ENCODE measurements at regions not wholly inside any gene's neighbourhood (a gene's known extent, or its start where the extent isn't known, plus 50 kb on each side); places are given as distances from the start of the nearest gene placed in this dataset.
"Not testable (repeated sequence)": the region's sequence is repeated elsewhere in the genome, so short reads cannot be mapped to it uniquely, and the experiment has no call there.

GRCh38 chr10:8637640-8638039 is 583.2 kb downstream of the GATA3 start:
- no peak for DNase-seq

GRCh38 chr10:8638088-8638672 is 583.7 kb downstream of the GATA3 start:
- no peak for DNase-seq

GRCh38 chr10:8639486-8640185 is 585.1 kb downstream of the GATA3 start:
- no peak for DNase-seq

- DNase-seq: no peak
Measured at GRCh38 chr10:8640301-8640700, 585.8 kb downstream of the GATA3 start.

GRCh38 chr10:8640878-8641277 is 586.4 kb downstream of the GATA3 start:
- no peak for DNase-seq

GRCh38 chr10:8656261-8656660 is 601.8 kb downstream of the GATA3 start:
- no peak for DNase-seq

GRCh38 chr10:8659982-8660381 is 605.5 kb downstream of the GATA3 start:
- no peak for DNase-seq

GRCh38 chr10:8661886-8662285 is 607.4 kb downstream of the GATA3 start:
- no peak for DNase-seq

- DNase-seq: no peak
Measured at GRCh38 chr10:8663131-8663530, 608.6 kb downstream of the GATA3 start.

- no peak for DNase-seq
Measured at GRCh38 chr10:8665322-8665721, 610.8 kb downstream of the GATA3 start.

- DNase-seq: no peak
Measured at GRCh38 chr10:8670461-8670860, 616.0 kb downstream of the GATA3 start.

- no peak for DNase-seq
Measured at GRCh38 chr10:8674230-8674629, 619.7 kb downstream of the GATA3 start.

GRCh38 chr10:8677642-8678041 is 623.2 kb downstream of the GATA3 start:
- DNase-seq: no peak

GRCh38 chr10:8684916-8685315 is 630.4 kb downstream of the GATA3 start:
- DNase-seq: not testable (repeated sequence)

- DNase-seq: no peak
Measured at GRCh38 chr10:8688881-8689280, 634.4 kb downstream of the GATA3 start.

GRCh38 chr10:8691498-8692017 is 637.1 kb downstream of the GATA3 start:
- no peak for DNase-seq

GRCh38 chr10:8693635-8694034 is 639.1 kb downstream of the GATA3 start:
- DNase-seq: not testable (repeated sequence)

GRCh38 chr10:8696746-8697145 is 642.3 kb downstream of the GATA3 start:
- DNase-seq: no peak

- DNase-seq: no peak
Measured at GRCh38 chr10:8700689-8701088, 646.2 kb downstream of the GATA3 start.

GRCh38 chr10:8702181-8702580 is 647.7 kb downstream of the GATA3 start:
- DNase-seq: no peak

- no peak for DNase-seq
Measured at GRCh38 chr10:8705415-8705814, 650.9 kb downstream of the GATA3 start.

- no peak for DNase-seq
Measured at GRCh38 chr10:8712656-8713055, 658.2 kb downstream of the GATA3 start.

GRCh38 chr10:8719971-8720370 is 665.5 kb downstream of the GATA3 start:
- DNase-seq: no peak

GRCh38 chr10:8721650-8722049 is 667.2 kb downstream of the GATA3 start:
- DNase-seq: no peak

GRCh38 chr10:8722835-8723234 is 668.3 kb downstream of the GATA3 start:
- no peak for DNase-seq
